Keratinocyte (primary cell): ENCODE measurements at regions not wholly inside any gene's neighbourhood (a gene's known extent, or its start where the extent isn't known, plus 50 kb on each side); places are given as distances from the start of the nearest gene placed in this dataset.
"Not testable (repeated sequence)": the region's sequence is repeated elsewhere in the genome, so short reads cannot be mapped to it uniquely, and the experiment has no call there.

Experiments used
- EZH2 ChIP-seq: IDR thresholded peaks from one replicate; pipeline ENCODE4 v1.6.1; 2012; ENCODE audit warnings: inconsistent platforms, mild to moderate bottlenecking, low read length, moderate library complexity
- TF ChIP-seq, protein P1 (sequence below), 3 experiments: IDR thresholded peaks in 1 of 3; conservative IDR thresholded peaks in 1 of 3; optimal IDR thresholded peaks in 1 of 3; 2 replicates in 2 of 3; 3 replicates in 1 of 3; pipeline versions ENCODE3 to v1.5.1; 2011; ENCODE audit warnings: low read length in 3 of 3, mild to moderate bottlenecking in 3 of 3, moderate library complexity in 2 of 3, control low read depth in 1 of 3, inconsistent platforms in 1 of 3; ENCODE audit not compliant: insufficient read depth in 2 of 3; ENCODE audit errors: extremely low read depth in 1 of 3

DNA sequence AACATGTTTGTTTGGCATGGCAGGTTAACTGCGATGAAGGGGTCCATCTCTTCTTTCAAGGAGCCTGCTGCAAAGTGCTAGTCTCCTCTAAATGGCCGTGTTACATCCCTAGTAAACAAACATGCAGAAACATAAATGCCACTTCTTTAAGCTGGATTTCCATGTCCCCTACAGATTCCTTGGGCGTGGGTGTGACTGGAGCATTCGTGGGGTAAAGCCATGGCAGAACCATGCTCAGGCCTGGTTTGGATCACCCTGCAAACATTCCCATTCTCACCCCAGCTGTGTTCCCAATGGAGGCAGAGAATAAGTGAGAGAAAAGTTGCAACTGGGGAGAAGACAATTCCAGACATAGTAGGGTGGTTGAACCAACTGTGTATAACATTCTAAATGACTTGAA is 208.0 kb upstream of the FAM240B start:
- not testable (repeated sequence) for TF ChIP-seq EZH2
- TF ChIP-seq, protein P1, sequence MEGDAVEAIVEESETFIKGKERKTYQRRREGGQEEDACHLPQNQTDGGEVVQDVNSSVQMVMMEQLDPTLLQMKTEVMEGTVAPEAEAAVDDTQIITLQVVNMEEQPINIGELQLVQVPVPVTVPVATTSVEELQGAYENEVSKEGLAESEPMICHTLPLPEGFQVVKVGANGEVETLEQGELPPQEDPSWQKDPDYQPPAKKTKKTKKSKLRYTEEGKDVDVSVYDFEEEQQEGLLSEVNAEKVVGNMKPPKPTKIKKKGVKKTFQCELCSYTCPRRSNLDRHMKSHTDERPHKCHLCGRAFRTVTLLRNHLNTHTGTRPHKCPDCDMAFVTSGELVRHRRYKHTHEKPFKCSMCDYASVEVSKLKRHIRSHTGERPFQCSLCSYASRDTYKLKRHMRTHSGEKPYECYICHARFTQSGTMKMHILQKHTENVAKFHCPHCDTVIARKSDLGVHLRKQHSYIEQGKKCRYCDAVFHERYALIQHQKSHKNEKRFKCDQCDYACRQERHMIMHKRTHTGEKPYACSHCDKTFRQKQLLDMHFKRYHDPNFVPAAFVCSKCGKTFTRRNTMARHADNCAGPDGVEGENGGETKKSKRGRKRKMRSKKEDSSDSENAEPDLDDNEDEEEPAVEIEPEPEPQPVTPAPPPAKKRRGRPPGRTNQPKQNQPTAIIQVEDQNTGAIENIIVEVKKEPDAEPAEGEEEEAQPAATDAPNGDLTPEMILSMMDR (optimal IDR thresholded peaks at IDR 0.05 in 1 of 3, IDR thresholded peaks at IDR 0.05 in 1 of 3, conservative IDR thresholded peaks at IDR 0.05 in 1 of 3; ENCODE audit: extremely low read depth in 1 of 3, insufficient read depth in 2 of 3, low read length in 3 of 3), result not testable (repeated sequence)
